Heart left ventricle (tissue), 16 donors: ENCODE measurements at regions not wholly inside any gene's neighbourhood (a gene's known extent, or its start where the extent isn't known, plus 50 kb on each side); places are given as distances from the start of the nearest gene placed in this dataset.

Experiments
- ATAC-seq, 4 donors: fragments of 200-7000 bp; cut with Tn5 transposase; one replicate each; pipeline ENCODE4 v1.9.1; 2020 to 2022; ENCODE audit warnings: moderate library complexity in 4 of 4, mild to moderate bottlenecking in 3 of 4, moderate number of reproducible peaks in 1 of 4
- DNase-seq, 5 donors: peaks; one replicate each; pipeline ENCODE4 v3.0.0-alpha.2; 2020
- H3K27ac ChIP-seq, 12 donors: fragments of 200-600 bp; sonication (generic) in 4 of 12; one replicate each; pipeline versions ENCODE4 v1.5.0 to v1.8.0; 2016 to 2022; ENCODE audit warnings: mild to moderate bottlenecking in 2 of 12
- H3K27me3 ChIP-seq, 9 donors: fragments of 200-600 bp; sonication (generic) in 2 of 9; one replicate each; pipeline versions ENCODE4 v1.5.1 to v1.8.0; 2016 to 2022; ENCODE audit warnings: mild to moderate bottlenecking in 3 of 9
- H3K36me3 ChIP-seq, 9 donors: fragments of 200-600 bp; sonication (generic) in 2 of 9; one replicate each; pipeline versions ENCODE4 v1.5.0 to v1.8.0; 2018 to 2022; ENCODE audit warnings: mild to moderate bottlenecking in 2 of 9
- H3K4me1 ChIP-seq, 12 donors: fragments of 200-600 bp; sonication (generic) in 4 of 12; one replicate each; pipeline versions ENCODE4 v1.5.0 to v1.8.0; 2016 to 2022; ENCODE audit warnings: mild to moderate bottlenecking in 3 of 12
- H3K4me3 ChIP-seq, 12 donors: fragments of 200-600 bp; sonication (generic) in 4 of 12; one replicate each; pipeline versions ENCODE4 v1.5.0 to v1.8.0; 2017 to 2022; ENCODE audit warnings: mild to moderate bottlenecking in 9 of 12, moderate library complexity in 4 of 12
- H3K9me3 ChIP-seq, 12 donors: fragments of 200-600 bp; sonication (generic) in 4 of 12; one replicate each; pipeline versions ENCODE4 v1.5.0 to v1.8.0; 2016 to 2022; ENCODE audit warnings: mild to moderate bottlenecking in 1 of 12
- CTCF ChIP-seq, 12 donors: fragments of 200-600 bp; sonication (generic) in 4 of 12; IDR thresholded peaks; one replicate each; pipeline versions ENCODE4 v1.5.0 to v1.8.0; 2018 to 2022; ENCODE audit warnings: antibody characterized with exemption in 12 of 12, mild to moderate bottlenecking in 5 of 12
- POLR2A ChIP-seq, 2 donors: fragments of 450-650 bp; IDR thresholded peaks; one replicate each; pipeline ENCODE4 v1.6.1; 2017; ENCODE audit warnings: antibody characterized with exemption in 2 of 2, mild to moderate bottlenecking in 2 of 2, moderate library complexity in 2 of 2
- WGBS, 4 donors: extraction: QIAGEN DNeasy Blood & Tissue Kit in 2 of 4; methylation state at CpG; one replicate each; pipeline versions ENCODE4 v1.1.5 to v1.1.7; 2013 to 2018; 5-methylcytosine and 5-hydroxymethylcytosine counted together
- intact Hi-C, 10 donors: fragments of 100-400 bp; cut with DNase I; formaldehyde crosslinking; loops; one replicate each; pipeline versions ENCODE4 v1.11.1 to v1.14.2; 2022
- donor health status: ischemic (EF 13 %, LVEDD 7.1; RV severe dilation, severe dysfunction).
- donor health status: healthy with polysubstance abuse.
- donor health status: DM: no; HTN: yes; CAD: no.
- donor health status: DM: no; HTN: no; CAD: no.
- donor health status: ischemic (EF 25% LVEDD 6.9; RV normal size, moderate dysfunction).
- donor health status: ischemic (EF 25% LVEDD 5.7; RV mildly dilated, moderate dysfunction).
- donor health status: healthy.
- donor health status: DM: yes; HTN: yes; CAD: no.
- donor health status: ischemic (EF 35%, LVEDD 5.7; RV mildly dilated, moderate dysfunction).
- donor health status: nonischemic (EF 11% LVEDD 7.7; RV severe dilation, severe dysfunction).
- donor health status: DM: yes; HTN: yes; CAD: no.
- donor health status: PGD.
- donor health status: ischemic (EF 29% LVEDD 5.4; RV normal size, mild dysfunction).
- donor health status: nonischemic (EF 23%, LVEDD 6.1; RV moderate dilation, normal function).

GRCh38 chr13:40063278-40063698 lies 407.8 kb downstream of the COG6 start:
- intact Hi-C loops: loop anchor here in 4 of 10 donors (2.0 to 10.0 kb wide), 6 partner anchors 242 to 616 kb away; no protein-coding TSS in a partner anchor

DNA sequence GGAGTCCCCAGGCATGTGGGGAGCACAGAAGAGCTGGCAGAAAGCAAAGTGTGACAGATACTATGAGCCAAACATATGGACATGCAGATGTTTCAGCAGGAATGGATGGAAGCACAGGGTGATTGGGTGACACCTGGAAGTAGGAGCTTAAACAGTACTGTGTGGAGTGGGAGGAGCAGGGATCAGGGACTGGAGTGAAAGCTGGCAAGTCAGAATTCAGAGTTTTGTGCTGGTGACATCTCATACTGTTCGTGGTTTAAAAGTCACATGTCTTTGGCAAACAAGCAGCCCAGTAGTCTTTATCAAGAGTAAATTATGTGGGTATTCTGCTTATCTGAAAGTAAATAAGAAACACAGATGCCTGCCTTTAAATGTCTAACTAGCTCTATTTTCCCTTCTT lies 408.2 kb downstream of the COG6 start:
- no peak for DNase-seq
- WGBS, 4 donors: 29 to 50% (median 43%) methylated on average over 1 of the region's 1 CpG
- Histone ChIP-seq H3K27ac (no peak overlapping the region), H3K27me3 (no peaks in the 10 kb centered on the region), H3K9me3 (no peaks in the 10 kb centered on the region), H3K36me3 (no peaks in the 10 kb centered on the region), H3K4me3 (no peak overlapping the region), H3K4me1 (peaks cover 0 to 28% (median 2%) of the 10 kb centered on the region in 12 donors)
- TF ChIP-seq POLR2A (IDR thresholded peaks at IDR 0.05) (no peak), CTCF (IDR thresholded peaks at IDR 0.05) (no peak)
- no peak for ATAC-seq
- intact Hi-C loops: loop anchor here in 4 of 10 donors (2.0 to 10.0 kb wide), 6 partner anchors 241 to 615 kb away; no protein-coding TSS in a partner anchor

More at GRCh38 chr13:40063278-40063698, 407.8 kb downstream of the COG6 start:
- no peak for TF ChIP-seq POLR2A (IDR thresholded peaks at IDR 0.05)
- H3K4me3 ChIP-seq: no peak overlapping the region
- H3K27ac ChIP-seq: no peak overlapping the region
- H3K36me3 ChIP-seq: no peaks in the 10 kb centered on the region
- ATAC-seq (no peak), DNase-seq (no peak)
- 37 to 53% (median 50%) methylated on average over 8 of the region's 8 CpGs for WGBS, 4 donors
- H3K4me1 ChIP-seq: peaks cover 0 to 28% (median 2%) of the 10 kb centered on the region in 12 donors
- no peaks in the 10 kb centered on the region for H3K9me3 ChIP-seq
- H3K27me3 ChIP-seq: no peaks in the 10 kb centered on the region

- peak in 1 of 4 donors; percentile 21 for ATAC-seq
- 75 to 81% (median 77%) methylated on average over 10 of the region's 10 CpGs for WGBS, 4 donors
- no peaks in the 10 kb centered on the region for H3K27me3 ChIP-seq
- H3K9me3 ChIP-seq: no peaks in the 10 kb centered on the region
- no peaks in the 10 kb centered on the region for H3K36me3 ChIP-seq
- intact Hi-C loops: loop anchor here in 7 of 10 donors (5.0 to 10.0 kb wide), 7 partner anchors 240 to 618 kb away; partner anchors contain the start of gene FOXO1 (in 3 of the 7)
- H3K4me3 ChIP-seq: no peak overlapping the region
- H3K4me1 ChIP-seq: peaks cover 0 to 28% (median 5%) of the 10 kb centered on the region in 12 donors
- no peak overlapping the region for H3K27ac ChIP-seq
- TF ChIP-seq CTCF (IDR thresholded peaks at IDR 0.05) (no peak), POLR2A (IDR thresholded peaks at IDR 0.05) (no peak)
- no peak for DNase-seq
These were observed 409.0 kb downstream of the COG6 start for GRCh38 chr13:40064154-40065097.

DNA sequence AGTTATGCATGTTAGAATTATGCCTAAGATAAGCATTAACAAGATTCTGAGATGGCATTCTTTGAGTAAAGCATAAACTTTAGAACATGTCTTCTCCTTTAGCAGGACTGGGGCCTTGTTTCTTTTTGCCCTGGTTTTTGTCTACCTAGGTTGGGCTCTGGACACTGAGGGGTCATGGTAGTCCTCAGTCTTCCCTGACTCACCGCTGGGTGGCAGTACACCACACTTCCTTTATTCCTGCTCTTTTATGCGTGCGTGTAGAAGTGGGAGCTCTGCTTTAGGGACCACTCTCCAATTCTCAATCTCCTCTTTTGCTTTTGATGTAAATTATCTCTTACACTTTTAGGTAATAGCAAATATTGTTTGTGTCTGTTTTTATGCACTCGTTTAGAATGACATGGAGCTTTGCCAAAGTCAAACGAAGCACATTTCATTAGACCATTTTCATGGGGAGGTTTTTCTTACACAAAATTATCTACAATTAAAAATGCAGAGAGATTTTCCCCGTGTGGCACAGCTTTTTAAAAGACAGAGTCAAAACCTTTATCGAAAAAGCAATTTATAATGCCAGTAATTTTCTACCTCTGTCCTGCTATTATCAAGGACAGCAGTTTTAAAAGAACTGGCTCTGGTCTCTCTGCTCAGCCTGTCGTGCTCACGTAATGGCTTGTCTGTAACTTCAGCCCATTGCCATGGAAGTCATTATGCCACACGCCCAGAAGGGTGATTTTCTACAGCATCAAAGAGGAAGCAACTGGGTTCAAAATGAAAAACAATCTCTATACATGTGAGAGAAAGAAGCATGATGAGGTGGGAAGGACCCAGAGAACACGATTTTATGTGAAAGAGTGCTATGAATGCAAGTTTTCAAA lies 413.9 kb downstream of the COG6 start:
- DNase-seq (peak; percentile 76 to 80 (median 77)), ATAC-seq (peak; percentile 90 to 96 (median 94))
- intact Hi-C loops: loop anchor here (1.0 to 10.0 kb wide), 12 partner anchors 125 to 613 kb away; partner anchors contain the start of gene FOXO1 (in 3 of the 10)
- Histone ChIP-seq H3K36me3 (no peaks in the 10 kb centered on the region), H3K27me3 (no peaks in the 10 kb centered on the region), H3K9me3 (no peaks in the 10 kb centered on the region), H3K4me1 (peaks cover 0 to 10% (median 5%) of the 10 kb centered on the region in 12 donors), H3K4me3 (peak overlapping the region in 4 of 12 donors; percentile 15 to 38 (median 23)), H3K27ac (peak overlapping the region in 2 of 12 donors; percentile 11 to 22)
- 26 to 34% (median 29%) methylated on average over 11 of the region's 11 CpGs for WGBS, 4 donors
- TF ChIP-seq POLR2A (IDR thresholded peaks at IDR 0.05) (no peak), CTCF (IDR thresholded peaks at IDR 0.05) (peak; percentile 75 to 94 (median 86))
